ENCODE measurements at regions not wholly inside any gene's neighbourhood (a gene's known extent, or its start where the extent isn't known, plus 50 kb on each side); places are given as distances from the start of the nearest gene placed in this dataset.

GRCh38 chr12:45627407-45628069 lies 102.0 kb upstream of the ARID2 start:
- no peak for DNase-seq (ENCODE audit: low read depth)

GRCh38 chr12:45629292-45629691 lies 100.2 kb upstream of the ARID2 start:
- DNase-seq (ENCODE audit: low read depth), result no peak

GRCh38 chr12:45633733-45634132 lies 95.8 kb upstream of the ARID2 start:
- DNase-seq (ENCODE audit: low read depth), result no peak

DNA sequence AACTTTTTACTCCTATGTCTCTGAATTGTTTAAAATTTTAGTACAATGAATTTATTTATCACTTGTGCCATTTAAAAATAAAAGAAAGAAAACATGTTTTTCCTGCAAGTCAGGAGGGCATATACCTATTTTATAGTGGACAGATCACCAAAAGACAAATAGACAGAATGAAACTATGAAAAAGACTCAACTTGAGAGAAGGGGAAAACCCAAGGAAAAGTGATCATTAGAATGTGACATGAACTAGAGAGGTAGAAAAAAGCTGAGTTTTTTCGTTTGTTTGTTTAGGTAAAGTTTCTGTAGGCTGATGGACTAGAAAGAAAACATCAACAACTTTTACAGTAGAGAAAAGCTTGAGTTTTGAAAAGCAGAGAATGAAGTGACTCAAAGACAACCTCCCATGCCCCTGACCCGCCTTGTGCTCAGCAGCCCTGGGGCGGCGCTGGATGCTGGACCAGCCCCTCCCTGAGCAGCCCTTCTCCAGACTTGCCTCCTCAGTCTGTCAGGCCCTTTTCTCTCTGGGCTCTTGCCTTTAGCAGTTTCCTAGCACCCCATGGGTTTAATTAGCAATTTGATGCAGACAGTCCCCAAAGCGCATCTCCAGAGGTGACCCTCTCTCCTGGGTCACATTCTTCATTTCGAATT lies 95.1 kb upstream of the ARID2 start:
- no peak for DNase-seq (ENCODE audit: low read depth)

DNA sequence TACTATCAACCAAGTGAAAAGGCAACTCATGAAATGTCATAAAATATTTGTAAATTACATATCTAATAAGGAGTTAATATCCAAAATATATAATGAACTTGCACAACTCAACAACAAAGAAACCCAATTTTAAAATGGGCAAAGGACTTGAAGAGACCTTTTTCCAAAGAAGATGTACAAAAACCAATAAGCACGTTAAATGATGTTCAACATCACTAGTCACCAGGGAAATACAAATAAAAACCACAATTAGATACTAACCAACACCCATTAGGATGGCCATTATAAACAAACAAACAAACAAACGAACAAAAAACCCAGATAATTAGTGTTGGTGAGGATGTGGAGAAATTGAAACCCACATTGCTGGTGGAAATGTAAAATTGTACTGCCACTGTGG lies 92.3 kb upstream of the ARID2 start:
- no peak for DNase-seq (ENCODE audit: low read depth)

DNA sequence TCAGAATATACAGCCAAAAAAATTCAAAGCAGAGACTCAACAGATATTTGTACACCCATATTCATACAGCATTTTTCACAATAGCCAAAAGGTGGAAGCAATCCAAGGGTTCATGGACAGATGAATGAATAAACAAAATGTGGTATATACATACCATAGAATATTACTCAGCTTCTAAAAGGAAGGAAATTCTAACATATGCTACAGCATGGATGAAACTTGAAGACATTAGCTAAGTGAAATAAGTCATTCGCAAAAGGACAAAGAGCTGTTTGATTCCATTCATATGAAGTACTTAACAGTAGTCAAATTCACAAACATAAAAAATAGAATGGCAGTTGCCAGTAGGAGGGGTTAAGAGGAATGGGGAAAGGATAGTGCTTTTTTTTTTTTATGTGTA lies 91.8 kb upstream of the ARID2 start:
- DNase-seq (ENCODE audit: low read depth), result no peak

- DNase-seq (ENCODE audit: low read depth), result no peak
Measured at GRCh38 chr12:45638386-45638785, 91.1 kb upstream of the ARID2 start.

DNA sequence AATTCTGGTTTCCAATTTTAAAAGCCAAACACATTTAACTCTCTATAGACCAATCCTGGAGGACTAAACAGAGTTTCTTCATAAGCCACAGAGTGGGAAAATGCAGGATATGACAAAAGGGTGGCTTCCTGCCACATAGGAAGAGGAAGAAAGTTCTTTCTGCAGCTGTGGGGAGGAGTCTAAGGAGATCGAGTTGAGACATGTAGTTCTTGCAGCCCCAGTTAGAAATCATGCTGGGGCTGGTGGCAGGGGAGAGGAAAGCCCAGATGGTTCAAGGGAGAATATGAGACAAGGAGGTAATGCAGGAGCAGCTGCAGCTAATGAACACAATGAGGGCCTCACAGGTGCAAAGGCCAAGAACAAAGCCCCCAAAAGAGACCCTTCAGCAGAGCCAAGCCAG lies 85.0 kb upstream of the ARID2 start:
- DNase-seq (ENCODE audit: low read depth), result no peak

GRCh38 chr12:45646851-45647581 lies 82.5 kb upstream of the ARID2 start:
- DNase-seq (ENCODE audit: low read depth), result no peak

DNA sequence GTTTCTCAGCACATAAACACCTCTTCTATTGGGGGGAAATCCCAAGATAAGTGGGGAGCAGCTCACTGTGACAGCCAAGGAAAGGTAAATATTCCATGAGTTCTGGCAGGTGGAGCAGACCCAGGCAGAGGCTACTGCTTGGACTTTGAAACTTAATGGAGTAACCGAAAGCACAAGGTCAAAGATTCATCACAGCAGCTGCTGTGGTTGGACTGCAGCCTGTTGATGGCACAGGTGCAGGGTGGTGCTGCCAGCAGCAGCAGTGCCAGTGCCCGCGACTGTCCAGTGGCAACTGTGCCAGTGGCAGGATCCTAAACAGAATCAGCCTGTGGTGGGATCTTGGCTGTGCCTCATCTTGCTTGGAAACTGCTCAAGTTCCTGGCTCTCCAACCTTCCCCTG lies 81.4 kb upstream of the ARID2 start:
- no peak for DNase-seq (ENCODE audit: low read depth)

- no peak for DNase-seq (ENCODE audit: low read depth)
Measured at GRCh38 chr12:45651029-45651428, 78.5 kb upstream of the ARID2 start.

DNA sequence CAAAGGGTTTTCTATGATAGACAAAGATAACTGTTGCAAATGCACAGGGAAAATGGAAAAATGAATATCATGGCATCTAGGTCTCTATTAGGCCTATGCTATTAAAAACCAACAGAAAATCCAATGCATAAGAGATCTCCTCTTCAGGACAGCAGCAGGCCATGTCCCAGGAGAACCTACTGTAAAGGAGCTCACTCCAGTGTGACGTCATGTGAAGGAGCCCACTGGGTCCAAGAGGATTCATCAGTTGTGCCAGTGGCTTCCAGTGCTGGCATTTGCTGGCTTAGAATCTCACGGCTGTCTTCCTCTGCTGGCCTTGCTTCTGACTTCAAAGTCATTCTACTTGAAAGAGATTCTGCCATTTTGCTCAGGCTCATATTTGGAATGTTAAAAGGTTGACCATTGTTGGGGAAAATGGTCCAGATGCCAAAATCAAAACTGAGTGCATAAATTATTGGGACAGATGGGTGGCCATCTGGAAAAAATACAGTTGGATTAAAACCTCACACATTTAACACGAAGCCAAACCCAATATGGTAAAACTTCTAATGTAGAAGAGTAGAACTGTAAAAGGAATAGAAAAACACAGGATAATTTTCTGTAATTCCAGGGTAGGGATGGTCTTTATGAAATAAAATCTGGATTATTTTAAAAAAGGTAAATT lies 75.4 kb upstream of the ARID2 start:
- DNase-seq (ENCODE audit: low read depth), result no peak

- DNase-seq (ENCODE audit: low read depth), result peak; percentile 31
Measured at GRCh38 chr12:45655186-45655585, 74.3 kb upstream of the ARID2 start.

GRCh38 chr12:45655743-45656142 lies 73.8 kb upstream of the ARID2 start:
- no peak for DNase-seq (ENCODE audit: low read depth)

DNA sequence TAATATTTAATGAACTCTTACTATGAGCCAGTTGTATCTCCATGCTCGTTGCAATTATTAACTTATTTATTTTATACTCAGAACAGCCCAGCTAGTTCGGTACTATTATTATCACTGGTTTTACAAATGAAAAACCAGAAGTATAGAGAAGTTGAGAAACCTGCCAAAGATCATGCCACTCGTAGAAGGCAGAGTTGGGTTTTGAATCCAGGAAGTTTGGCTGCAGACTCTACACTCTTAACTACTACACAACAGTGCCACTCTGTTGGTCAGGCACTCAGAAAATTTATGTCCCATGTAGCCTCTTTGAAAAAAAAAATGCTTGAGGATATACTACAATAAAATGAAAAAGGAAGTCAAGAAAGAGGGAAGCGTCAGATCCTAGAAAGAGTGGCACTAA lies 71.5 kb upstream of the ARID2 start:
- DNase-seq (ENCODE audit: low read depth), result no peak

- DNase-seq (ENCODE audit: low read depth), result no peak
Measured at GRCh38 chr12:45660330-45660729, 69.2 kb upstream of the ARID2 start.

DNA sequence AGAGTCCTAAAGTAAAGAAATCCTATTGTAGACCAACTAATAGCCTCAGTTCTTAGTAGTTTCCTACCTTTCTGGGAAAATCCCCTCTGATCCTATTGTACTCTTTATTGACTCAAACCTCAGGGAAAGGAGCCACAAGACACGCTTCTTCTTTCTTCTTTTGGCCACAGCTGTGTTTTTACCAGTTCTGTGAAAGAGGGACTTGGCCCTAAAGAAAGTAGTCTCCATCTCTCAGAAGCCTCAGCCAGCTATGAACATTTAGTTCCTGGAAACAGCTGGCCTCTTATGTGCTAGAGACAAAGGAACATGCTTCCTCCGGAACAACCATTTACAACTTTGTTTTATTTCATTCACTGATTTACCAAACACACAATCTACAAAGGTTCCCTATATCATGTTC lies 66.1 kb upstream of the ARID2 start:
- DNase-seq (ENCODE audit: low read depth), result no peak

- DNase-seq (ENCODE audit: low read depth), result no peak
Measured at GRCh38 chr12:45665941-45666340, 63.6 kb upstream of the ARID2 start.

DNA sequence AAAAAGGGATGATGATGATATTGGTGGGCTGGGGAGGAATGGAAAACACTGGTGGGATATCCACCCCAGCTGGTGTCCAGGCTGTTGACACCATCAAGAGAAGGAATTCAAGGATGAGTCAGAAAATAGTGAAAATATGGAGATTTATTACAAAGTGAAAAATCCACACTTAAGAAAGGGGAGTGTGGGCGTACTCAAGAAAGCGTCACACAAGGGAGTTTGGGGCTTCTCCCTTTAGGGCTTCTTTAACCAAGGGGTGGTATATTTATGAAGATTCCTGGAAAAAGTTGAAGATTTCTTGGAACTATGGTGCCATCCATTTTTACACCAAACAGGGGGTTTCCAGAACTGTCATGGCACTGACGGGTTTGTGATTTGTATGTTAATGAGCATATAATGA lies 63.1 kb upstream of the ARID2 start:
- DNase-seq (ENCODE audit: low read depth), result no peak

- DNase-seq (ENCODE audit: low read depth), result no peak
Measured at GRCh38 chr12:45666816-45667215, 62.7 kb upstream of the ARID2 start.

- DNase-seq (ENCODE audit: low read depth), result no peak
Measured at GRCh38 chr12:45667761-45668160, 61.7 kb upstream of the ARID2 start.

- DNase-seq (ENCODE audit: low read depth), result no peak
Measured at GRCh38 chr12:45668641-45669040, 60.9 kb upstream of the ARID2 start.

- DNase-seq (ENCODE audit: low read depth), result no peak
Measured at GRCh38 chr12:45669093-45669492, 60.4 kb upstream of the ARID2 start.
